H9 (cell line): ENCODE measurements at regions not wholly inside any gene's neighbourhood (a gene's known extent, or its start where the extent isn't known, plus 50 kb on each side); places are given as distances from the start of the nearest gene placed in this dataset.

Experiments used
- DNase-seq: peaks from one replicate; pipeline ENCODE4 v3.0.0-alpha.2; 2017
- H2AFZ ChIP-seq: one replicate; pipeline ENCODE4 v1.6.1; 2013; ENCODE audit warnings: mild to moderate bottlenecking, low read length, control low read depth, moderate library complexity
- H2AK5ac ChIP-seq: 2 replicates; pipeline ENCODE4 v1.6.1; 2013; ENCODE audit warnings: low read length, control low read depth, mixed read lengths; ENCODE audit not compliant: insufficient read length
- H2BK120ac ChIP-seq: one replicate; pipeline ENCODE4 v1.6.1; 2013; ENCODE audit warnings: low read depth, mild to moderate bottlenecking, low read length, control low read depth, inconsistent platforms; ENCODE audit not compliant: poor library complexity, severe bottlenecking
- H2BK12ac ChIP-seq: 2 replicates; pipeline ENCODE4 v1.6.1; 2013; ENCODE audit warnings: low read length, control low read depth, mixed read lengths, low read depth; ENCODE audit not compliant: insufficient read length
- H2BK15ac ChIP-seq: 2 replicates; pipeline ENCODE4 v1.6.1; 2013; ENCODE audit warnings: low read depth, low read length, control low read depth
- H2BK20ac ChIP-seq: one replicate; pipeline ENCODE4 v1.6.1; 2013; ENCODE audit warnings: low read depth, mild to moderate bottlenecking, low read length, control low read depth, inconsistent platforms; ENCODE audit not compliant: poor library complexity, severe bottlenecking
- H2BK5ac ChIP-seq: 2 replicates; pipeline ENCODE4 v1.6.1; 2013; ENCODE audit warnings: low read length, control low read depth, mixed read lengths; ENCODE audit not compliant: insufficient read length
- H3K14ac ChIP-seq: 2 replicates; pipeline ENCODE4 v1.6.1; 2013; ENCODE audit warnings: low read length, control low read depth; ENCODE audit not compliant: insufficient read depth
- H3K18ac ChIP-seq: 2 replicates; pipeline ENCODE4 v1.6.1; 2013; ENCODE audit warnings: low read depth, mild to moderate bottlenecking, mixed read lengths, low read length, control low read depth; ENCODE audit not compliant: insufficient read length
- H3K23ac ChIP-seq: 2 replicates; pipeline ENCODE4 v1.6.1; 2013; ENCODE audit warnings: low read length, control low read depth, mixed read lengths, low read depth; ENCODE audit not compliant: insufficient read length
- H3K23me2 ChIP-seq: 2 replicates; pipeline ENCODE4 v1.6.1; 2013; ENCODE audit warnings: low read depth, mild to moderate bottlenecking, mixed read lengths, low read length, control low read depth; ENCODE audit not compliant: insufficient read length, poor library complexity, severe bottlenecking
- H3K27ac ChIP-seq: 2 replicates; pipeline ENCODE4 v1.5.1; 2013; ENCODE audit warnings: low read length, control low read depth, mixed read lengths, low read depth; ENCODE audit not compliant: insufficient read length
- H3K27me3 ChIP-seq: 2 replicates; pipeline ENCODE4 v1.6.1; 2013; ENCODE audit warnings: low read length, control low read depth, inconsistent platforms; ENCODE audit not compliant: insufficient read depth
- H3K4ac ChIP-seq: 2 replicates; pipeline ENCODE4 v1.6.1; 2013; ENCODE audit warnings: low read depth, mild to moderate bottlenecking, control low read depth, inconsistent platforms, low read length, moderate library complexity
- H3K4me1 ChIP-seq: 2 replicates; pipeline ENCODE4 v1.6.1; 2013; ENCODE audit warnings: low read length, control low read depth, inconsistent platforms; ENCODE audit not compliant: insufficient read depth
- H3K4me2 ChIP-seq: 2 replicates; pipeline ENCODE4 v1.6.1; 2013; ENCODE audit warnings: low read length, control low read depth, mixed read lengths; ENCODE audit not compliant: insufficient read length, insufficient read depth
- H3K56ac ChIP-seq: 2 replicates; pipeline ENCODE4 v1.6.1; 2013; ENCODE audit warnings: low read depth, mild to moderate bottlenecking, mixed read lengths, low read length, control low read depth; ENCODE audit not compliant: insufficient read length
- H3K79me1 ChIP-seq: 2 replicates; pipeline ENCODE4 v1.6.1; 2013; ENCODE audit warnings: low read depth, mild to moderate bottlenecking, moderate library complexity, low read length, control low read depth, inconsistent platforms; ENCODE audit not compliant: insufficient read depth, poor library complexity, severe bottlenecking
- H3K79me2 ChIP-seq: 2 replicates; pipeline ENCODE4 v1.6.1; 2013; ENCODE audit warnings: low read length, control low read depth, inconsistent platforms; ENCODE audit not compliant: insufficient read depth
- H3K9ac ChIP-seq: 2 replicates; pipeline ENCODE4 v1.6.1; 2013; ENCODE audit warnings: low read length, control low read depth, mixed read lengths; ENCODE audit not compliant: insufficient read length; ENCODE audit errors: extremely low read depth
- H3K9me3 ChIP-seq: one replicate; pipeline ENCODE4 v1.6.1; 2013; ENCODE audit warnings: low read depth, low read length, inconsistent platforms; ENCODE audit not compliant: control insufficient read depth
- H3T11ph ChIP-seq: one replicate; pipeline ENCODE4 v1.6.1; 2013; ENCODE audit warnings: mild to moderate bottlenecking, low read length, control low read depth, inconsistent platforms
- H4K20me1 ChIP-seq: one replicate; pipeline ENCODE4 v1.6.1; 2013; ENCODE audit not compliant: control insufficient read depth, insufficient read length, insufficient read depth
- H4K5ac ChIP-seq: 2 replicates; pipeline ENCODE4 v1.6.1; 2013; ENCODE audit warnings: low read depth, mild to moderate bottlenecking, mixed read lengths, low read length, control low read depth; ENCODE audit not compliant: insufficient read length
- H4K8ac ChIP-seq: replicated peaks from 2 replicates; pipeline ENCODE4 v1.6.1; 2013; ENCODE audit warnings: low read length, control low read depth, mixed read lengths, low read depth; ENCODE audit not compliant: insufficient read length
- H4K91ac ChIP-seq: 2 replicates; pipeline ENCODE4 v1.6.1; 2013; ENCODE audit warnings: low read depth, mild to moderate bottlenecking, moderate library complexity, mixed read lengths, low read length, control low read depth; ENCODE audit not compliant: insufficient read length
- H3K27ac Mint-ChIP-seq, 3 experiments: 2 replicates in 2 of 3; 3 replicates in 1 of 3; pipeline ENCODE4 v1.8.0; 2020 to 2021; ENCODE audit warnings: mixed read lengths in 3 of 3, mild to moderate bottlenecking in 1 of 3, moderate library complexity in 1 of 3
- H3K27me3 Mint-ChIP-seq: 2 replicates; pipeline ENCODE4 v1.8.0; 2021; ENCODE audit warnings: low read depth, mild to moderate bottlenecking, moderate library complexity, mixed read lengths
- H3K36me3 Mint-ChIP-seq, 3 experiments: 2 replicates in 2 of 3; 3 replicates in 1 of 3; pipeline ENCODE4 v1.8.0; 2020 to 2021; ENCODE audit warnings: low read depth in 3 of 3, mixed read lengths in 3 of 3; ENCODE audit not compliant: insufficient read depth in 1 of 3
- H3K4me1 Mint-ChIP-seq, 2 experiments: 2 replicates each; pipeline ENCODE4 v1.8.0; 2020; ENCODE audit warnings: mixed read lengths in 2 of 2
- H3K4me3 Mint-ChIP-seq, 2 experiments: 2 replicates in 1 of 2; 3 replicates in 1 of 2; pipeline ENCODE4 v1.8.0; 2020 to 2021; ENCODE audit warnings: mild to moderate bottlenecking in 2 of 2, mixed read lengths in 2 of 2, moderate library complexity in 1 of 2
- H3K9me3 Mint-ChIP-seq, 2 experiments: 2 replicates in 1 of 2; 3 replicates in 1 of 2; pipeline ENCODE4 v1.8.0; 2020; ENCODE audit warnings: mild to moderate bottlenecking in 2 of 2, mixed read lengths in 2 of 2, moderate library complexity in 1 of 2
- CTCF ChIP-seq: fragments of 200-600 bp; sonication (generic); conservative IDR thresholded peaks from 3 replicates; pipeline ENCODE4 v1.8.0; 2021; ENCODE audit warnings: antibody characterized with exemption, mild to moderate bottlenecking
- WGBS: extraction: QIAGEN DNeasy Blood & Tissue Kit; methylation state at CpG from one replicate; pipeline ENCODE4 v1.1.7; 2013; ENCODE audit warnings: missing lambda C conversion rate, low lambda C conversion rate, mixed read lengths; ENCODE audit not compliant: insufficient read length; ENCODE audit errors: extremely low coverage; 5-methylcytosine and 5-hydroxymethylcytosine counted together

GRCh38 chr12:24172031-24172772 lies 222.7 kb upstream of the SOX5 start:
- H3K27me3 ChIP-seq: no peaks in the 10 kb centered on the region
- H4K91ac ChIP-seq: no peak overlapping the region
- no peaks in the 10 kb centered on the region for H3K79me1 ChIP-seq
- DNase-seq: peak; percentile 58
- no peak for TF ChIP-seq CTCF
- no peak overlapping the region for H4K5ac ChIP-seq
- no peaks in the 10 kb centered on the region for H3K79me2 ChIP-seq
- no peak overlapping the region for H2BK15ac ChIP-seq
- no peak overlapping the region for H4K8ac ChIP-seq
- no peak overlapping the region for H2BK120ac ChIP-seq
- Mint-ChIP-seq H3K4me3 (no peak overlapping the region), H3K27ac (peak overlapping the region; percentile 6 to 53 (median 38); a peak in 6 of 7 replicates), H3K9me3 (no peaks in the 10 kb centered on the region; a peak in 1 of 5 replicates), H3K36me3 (no peaks in the 10 kb centered on the region), H3K4me1 (peaks cover 12 to 18% of the 10 kb centered on the region in 2 experiments), H3K27me3 (no peaks in the 10 kb centered on the region)
- H3K23me2 ChIP-seq: no peaks in the 10 kb centered on the region
- no peak overlapping the region for H2BK20ac ChIP-seq
- no peak overlapping the region for H3K27ac ChIP-seq
- H3K14ac ChIP-seq: no peak overlapping the region
- no peak overlapping the region for H2AK5ac ChIP-seq
- H3K18ac ChIP-seq: no peak overlapping the region
- no peak overlapping the region for H3K4ac ChIP-seq
- H2AFZ ChIP-seq: no peak overlapping the region
- H3K23ac ChIP-seq: no peak overlapping the region
- H3K56ac ChIP-seq: no peak overlapping the region
- H4K20me1 ChIP-seq: no peaks in the 10 kb centered on the region
- no peak overlapping the region for H2BK5ac ChIP-seq
- H3K4me1 ChIP-seq: peaks cover 2% of the 10 kb centered on the region; the same call in 1 of the 2 replicates
- no peak overlapping the region for H3K4me2 ChIP-seq
- no peak overlapping the region for H3K9ac ChIP-seq
- H3K9me3 ChIP-seq: no peaks in the 10 kb centered on the region
- WGBS: no CpG with 5 or more reads among the region's 13 CpGs
- H2BK12ac ChIP-seq: no peak overlapping the region
- no peak overlapping the region for H3T11ph ChIP-seq
